HG03520 (cell line): ENCODE measurements at regions not wholly inside any gene's neighbourhood (a gene's known extent, or its start where the extent isn't known, plus 50 kb on each side); places are given as distances from the start of the nearest gene placed in this dataset.
"Not testable (repeated sequence)": the region's sequence is repeated elsewhere in the genome, so short reads cannot be mapped to it uniquely, and the experiment has no call there.

Experiments used
- ATAC-seq: cut with Tn5 transposase; IDR thresholded peaks from one replicate; pipeline ENCODE4 v1.9.1; 2021; ENCODE audit warnings: mild to moderate bottlenecking, moderate library complexity; ENCODE audit not compliant: unreplicated experiment

GRCh38 chr4:188649635-188650034 is 510.4 kb downstream of the TRIML1 start:
- ATAC-seq = no peak

- no peak for ATAC-seq
Measured at GRCh38 chr4:188650516-188650915, 511.3 kb downstream of the TRIML1 start.

- no peak for ATAC-seq
Measured at GRCh38 chr4:188657365-188657764, 518.1 kb downstream of the TRIML1 start.

- ATAC-seq = no peak
Measured at GRCh38 chr4:188658958-188659522, 519.8 kb downstream of the TRIML1 start.

- ATAC-seq = no peak
Measured at GRCh38 chr4:188660796-188661195, 521.6 kb downstream of the TRIML1 start.

GRCh38 chr4:188661502-188661901 is 522.3 kb downstream of the TRIML1 start:
- ATAC-seq = no peak

GRCh38 chr4:188663369-188663768 is 524.1 kb downstream of the TRIML1 start:
- no peak for ATAC-seq

- ATAC-seq = no peak
Measured at GRCh38 chr4:188665491-188666457, 526.5 kb downstream of the TRIML1 start.

GRCh38 chr4:188678691-188679090 is 539.5 kb downstream of the TRIML1 start:
- not testable (repeated sequence) for ATAC-seq

GRCh38 chr4:188680004-188680666 is 540.9 kb downstream of the TRIML1 start:
- no peak for ATAC-seq

GRCh38 chr4:188680667-188681063 is 541.4 kb downstream of the TRIML1 start:
- no peak for ATAC-seq

- no peak for ATAC-seq
Measured at GRCh38 chr4:188682321-188682720, 543.1 kb downstream of the TRIML1 start.

- no peak for ATAC-seq
Measured at GRCh38 chr4:188683571-188683970, 544.3 kb downstream of the TRIML1 start.

GRCh38 chr4:188688956-188689355 is 549.7 kb downstream of the TRIML1 start:
- no peak for ATAC-seq

- ATAC-seq = no peak
Measured at GRCh38 chr4:188691811-188692210, 552.6 kb downstream of the TRIML1 start.

GRCh38 chr4:188695261-188695660 is 556.0 kb downstream of the TRIML1 start:
- ATAC-seq = no peak

- ATAC-seq = no peak
Measured at GRCh38 chr4:188697243-188697642, 558.0 kb downstream of the TRIML1 start.

- no peak for ATAC-seq
Measured at GRCh38 chr4:188701952-188702351, 562.7 kb downstream of the TRIML1 start.

GRCh38 chr4:188704288-188704687 is 565.0 kb downstream of the TRIML1 start:
- ATAC-seq = no peak

GRCh38 chr4:188707036-188707435 is 567.8 kb downstream of the TRIML1 start:
- ATAC-seq = no peak

- no peak for ATAC-seq
Measured at GRCh38 chr4:188714501-188714900, 575.3 kb downstream of the TRIML1 start.

- no peak for ATAC-seq
Measured at GRCh38 chr4:188714907-188715306, 575.7 kb downstream of the TRIML1 start.
